ENCODE measurements at regions not wholly inside any gene's neighbourhood (a gene's known extent, or its start where the extent isn't known, plus 50 kb on each side); places are given as distances from the start of the nearest gene placed in this dataset.

GRCh38 chr18:22088996-22089640 lies 80.3 kb upstream of the GATA6 start:
- TF ChIP-seq POLR2A (IDR thresholded peaks at IDR 0.05; ENCODE audit: borderline replicate concordance, extremely low read depth, insufficient read depth, insufficient read length): no peak
- no peak for TF ChIP-seq YY1 (IDR thresholded peaks at IDR 0.05; ENCODE audit: extremely low read depth, insufficient replicate concordance, low read depth, low read length)
- no peak for TF ChIP-seq EZH2phosphoT487 (IDR thresholded peaks at IDR 0.05; ENCODE audit: borderline replicate concordance)
- no peak for TF ChIP-seq JUND (IDR thresholded peaks at IDR 0.05)
- no peak for TF ChIP-seq CTCF (IDR thresholded peaks at IDR 0.05 in 2 of 3, conservative IDR thresholded peaks at IDR 0.05 in 1 of 3; ENCODE audit: borderline replicate concordance in 1 of 3, insufficient read depth in 1 of 3, low read depth in 2 of 3, low read length in 2 of 3)
- no peak for TF ChIP-seq EGR1 (IDR thresholded peaks at IDR 0.05; ENCODE audit: low read depth)
- TF ChIP-seq MAX (IDR thresholded peaks at IDR 0.05): no peak
- TF ChIP-seq ZBTB33 (IDR thresholded peaks at IDR 0.05; ENCODE audit: extremely low read depth, insufficient replicate concordance, low read length): no peak
- TF ChIP-seq REST (IDR thresholded peaks at IDR 0.05; ENCODE audit: low read depth): no peak
- TF ChIP-seq POLR2AphosphoS5 (IDR thresholded peaks at IDR 0.05; ENCODE audit: low read depth, low read length): no peak
- no peak for TF ChIP-seq EZH2 (IDR thresholded peaks at IDR 0.05)
- TF ChIP-seq ZFX (IDR thresholded peaks at IDR 0.05): no peak

All from HCT116 (cell line).